ENCODE measurements at regions not wholly inside any gene's neighbourhood (a gene's known extent, or its start where the extent isn't known, plus 50 kb on each side); places are given as distances from the start of the nearest gene placed in this dataset.

- TF ChIP-seq CTCF (IDR thresholded peaks at IDR 0.05) = no peak
- no peak for TF ChIP-seq POLR2A (IDR thresholded peaks at IDR 0.05)
Observed at GRCh38 chr9:87085521-87085920, 138.2 kb upstream of the GAS1 start.
